GM10248 (cell line): ENCODE measurements at regions not wholly inside any gene's neighbourhood (a gene's known extent, or its start where the extent isn't known, plus 50 kb on each side); places are given as distances from the start of the nearest gene placed in this dataset.
"Not testable (repeated sequence)": the region's sequence is repeated elsewhere in the genome, so short reads cannot be mapped to it uniquely, and the experiment has no call there.

Experiments
- CTCF ChIA-PET: fragments of 300-600 bp; sonication (Branson Sonifier 250); formaldehyde crosslinking; extraction: SDS; loops from one replicate; lab custom pipeline; 2021; ENCODE audit warnings: antibody characterized with exemption; lab: Yijun Ruan, JAX
- POLR2A ChIA-PET: fragments of 350-650 bp; sonication (Branson Sonifier 250); formaldehyde crosslinking; extraction: SDS; loops from one replicate; lab custom pipeline; 2020; ENCODE audit warnings: antibody characterized with exemption; lab: Yijun Ruan, JAX
- DNase-seq: peaks from one replicate; pipeline ENCODE4 v3.0.0; 2012; ENCODE audit errors: extremely low spot score
- CTCF ChIP-seq: IDR thresholded peaks from 2 replicates; pipeline ENCODE4 v1.5.1; 2012; ENCODE audit warnings: mild to moderate bottlenecking, low read depth; ENCODE audit errors: extremely low read depth, missing control alignments, control extremely low read depth

GRCh38 chr12:60529261-60529660, 933.4 kb downstream of the SLC16A7 start:
- DNase-seq = no peak
- POLR2A ChIA-PET = no interaction called here
- no peak for TF ChIP-seq CTCF
- CTCF ChIA-PET = interaction anchor here (0.6 to 0.9 kb wide), 2 partner anchors 9 to 12 kb away, joined by 3 read pairs; no protein-coding TSS in a partner anchor

- ChIA-PET CTCF (no interaction called here), POLR2A (no interaction called here)
Observed at GRCh38 chr12:60529723-60530122, 933.9 kb downstream of the SLC16A7 start.

GRCh38 chr12:60535363-60535762, 939.5 kb downstream of the SLC16A7 start:
- TF ChIP-seq CTCF = no peak
- ChIA-PET POLR2A (no interaction called here), CTCF (interaction anchor here (1.2 kb wide), 1 partner anchor 9 kb away, joined by 3 read pairs; no protein-coding TSS in a partner anchor)
- DNase-seq = no peak

More at GRCh38 chr12:60529723-60530122, 933.9 kb downstream of the SLC16A7 start:
- DNase-seq = no peak
- no peak for TF ChIP-seq CTCF

GRCh38 chr12:60539592-60539991, 943.8 kb downstream of the SLC16A7 start:
- ChIA-PET CTCF (no interaction called here), POLR2A (no interaction called here)
- TF ChIP-seq CTCF = no peak
- no peak for DNase-seq

GRCh38 chr12:60568914-60569313, 973.1 kb downstream of the SLC16A7 start:
- no peak for TF ChIP-seq CTCF
- ChIA-PET POLR2A (no interaction called here), CTCF (no interaction called here)
- DNase-seq = no peak

GRCh38 chr12:60577607-60578006, 981.8 kb downstream of the SLC16A7 start:
- CTCF ChIA-PET = interaction anchor here (1.2 to 1.5 kb wide), 2 partner anchors 14 to 26 kb away, joined by 3 read pairs; no protein-coding TSS in a partner anchor
- POLR2A ChIA-PET = no interaction called here
- TF ChIP-seq CTCF = no peak
- no peak for DNase-seq

GRCh38 chr12:60587664-60588063, 991.8 kb downstream of the SLC16A7 start:
- CTCF ChIA-PET, POLR2A ChIA-PET, DNase-seq: not testable (repeated sequence)
